IMR-90 (cell line): ENCODE measurements at regions not wholly inside any gene's neighbourhood (a gene's known extent, or its start where the extent isn't known, plus 50 kb on each side); places are given as distances from the start of the nearest gene placed in this dataset.
A peak's percentile ranks its signal among the peaks of the same experiment; 100 is the strongest.

Experiments
- ATAC-seq: fragments of 200-7000 bp; cut with Tn5 transposase; 2 replicates; pipeline ENCODE4 v1.9.1; 2020; ENCODE audit warnings: low read depth, mild to moderate bottlenecking, moderate library complexity
- BruUV-seq: library from RNA; stranded (reverse); fragments of 400-500 nt; replicated peaks from 2 replicates; lab custom pipeline; 2021; lab: Mats Ljungman, UMichigan
- CTCF ChIA-PET: fragments of 300-600 bp; formaldehyde crosslinking; extraction: SDS; loops from one replicate; lab custom pipeline; 2021; ENCODE audit warnings: antibody characterized with exemption; lab: Yijun Ruan, JAX
- POLR2A ChIA-PET: fragments of 300-600 bp; sonication (Branson Sonifier 250); formaldehyde crosslinking; loops from one replicate; lab custom pipeline; 2022; ENCODE audit warnings: antibody characterized with exemption; ENCODE audit not compliant: unreplicated experiment; lab: Charles Lee
- DNase-seq: peaks from one replicate; pipeline ENCODE4 v3.0.0; 2013
- H2AFZ ChIP-seq: replicated peaks from 2 replicates; pipeline ENCODE3; 2013; ENCODE audit warnings: low read length, mild to moderate bottlenecking; ENCODE audit not compliant: poor library complexity
- H2AK5ac ChIP-seq: 2 replicates; pipeline ENCODE4 v1.6.1; 2013; ENCODE audit warnings: low read depth, low read length, inconsistent platforms
- H2AK9ac ChIP-seq: replicated peaks from 2 replicates; pipeline ENCODE3; 2013; ENCODE audit warnings: mild to moderate bottlenecking, low read depth, low read length, moderate library complexity; ENCODE audit not compliant: poor library complexity
- H2BK120ac ChIP-seq: 2 replicates; pipeline ENCODE4 v1.6.1; 2013; ENCODE audit warnings: low read depth, low read length, inconsistent platforms
- H2BK15ac ChIP-seq: 3 replicates; pipeline ENCODE4 v1.6.1; 2013; ENCODE audit warnings: low read depth, low read length, inconsistent platforms
- H2BK20ac ChIP-seq: 2 replicates; pipeline ENCODE4 v1.6.1; 2013; ENCODE audit warnings: low read depth, mild to moderate bottlenecking, inconsistent platforms, low read length, moderate library complexity
- H2BK5ac ChIP-seq: 2 replicates; pipeline ENCODE4 v1.6.1; 2013; ENCODE audit warnings: mild to moderate bottlenecking, low read depth, low read length, inconsistent platforms; ENCODE audit not compliant: poor library complexity, severe bottlenecking
- H3K14ac ChIP-seq: replicated peaks from 2 replicates; pipeline ENCODE4 v1.6.1; 2013; ENCODE audit warnings: low read depth, low read length, inconsistent platforms
- H3K18ac ChIP-seq: 2 replicates; pipeline ENCODE4 v1.6.1; 2013; ENCODE audit warnings: low read depth, low read length, control low read depth
- H3K23ac ChIP-seq: 2 replicates; pipeline ENCODE4 v1.6.1; 2013; ENCODE audit warnings: low read depth, low read length, inconsistent platforms
- H3K27ac ChIP-seq: 2 replicates; pipeline ENCODE4 v1.5.1; 2013; ENCODE audit warnings: mild to moderate bottlenecking, control low read depth, low read length; ENCODE audit not compliant: insufficient read depth
- H3K27me3 ChIP-seq: 2 replicates; pipeline ENCODE4 v1.6.1; 2013; ENCODE audit warnings: low read length; ENCODE audit not compliant: control insufficient read depth, insufficient read depth
- H3K36me3 ChIP-seq: 2 replicates; pipeline ENCODE4 v1.6.1; 2013; ENCODE audit warnings: low read length, mixed read lengths; ENCODE audit not compliant: control insufficient read depth, insufficient read depth
- H3K4ac ChIP-seq: 2 replicates; pipeline ENCODE4 v1.6.1; 2013; ENCODE audit warnings: low read depth, low read length, inconsistent platforms
- H3K4me1 ChIP-seq: 2 replicates; pipeline ENCODE4 v1.6.1; 2013; ENCODE audit warnings: low read length, mixed read lengths; ENCODE audit not compliant: control insufficient read depth, insufficient read depth
- H3K4me2 ChIP-seq: 2 replicates; pipeline ENCODE4 v1.6.1; 2013; ENCODE audit warnings: low read depth, mild to moderate bottlenecking, control low read depth, low read length, moderate library complexity
- H3K4me3 ChIP-seq: 2 replicates; pipeline ENCODE4 v1.5.1; 2013; ENCODE audit warnings: low read depth, mild to moderate bottlenecking, control low read depth, low read length, moderate library complexity; ENCODE audit not compliant: insufficient read depth
- H3K56ac ChIP-seq: 2 replicates; pipeline ENCODE4 v1.6.1; 2013; ENCODE audit warnings: low read length, inconsistent platforms; ENCODE audit not compliant: insufficient read depth; ENCODE audit errors: extremely low read depth
- H3K79me1 ChIP-seq, 2 experiments: 2 replicates each; pipeline ENCODE4 v1.6.1; 2013; ENCODE audit warnings: low read length in 2 of 2, inconsistent platforms in 1 of 2, low read depth in 1 of 2
- H3K9ac ChIP-seq: 2 replicates; pipeline ENCODE4 v1.6.1; 2013; ENCODE audit warnings: low read depth, low read length, control low read depth
- H3K9me1 ChIP-seq: 2 replicates; pipeline ENCODE4 v1.6.1; 2013; ENCODE audit warnings: low read length, inconsistent platforms; ENCODE audit not compliant: insufficient read depth
- H3K9me3 ChIP-seq: 2 replicates; pipeline ENCODE4 v1.6.1; 2013; ENCODE audit warnings: low read length; ENCODE audit not compliant: control insufficient read depth, insufficient read depth
- H4K20me1 ChIP-seq: 2 replicates; pipeline ENCODE4 v1.6.1; 2013; ENCODE audit warnings: low read length, inconsistent platforms; ENCODE audit not compliant: insufficient read depth
- H4K5ac ChIP-seq: 2 replicates; pipeline ENCODE4 v1.6.1; 2013; ENCODE audit warnings: mild to moderate bottlenecking, low read depth, low read length, control low read depth
- H4K8ac ChIP-seq, 2 experiments: 2 replicates each; pipeline ENCODE4 v1.6.1; 2013; ENCODE audit warnings: low read depth in 2 of 2, low read length in 2 of 2, control low read depth in 1 of 2, inconsistent platforms in 1 of 2
- H4K91ac ChIP-seq: 2 replicates; pipeline ENCODE4 v1.6.1; 2013; ENCODE audit warnings: low read depth, low read length, inconsistent platforms; ENCODE audit not compliant: insufficient read depth
- CEBPB ChIP-seq: IDR thresholded peaks from 2 replicates; pipeline ENCODE4 v1.6.1; 2012; ENCODE audit warnings: low read depth, low read length, improper control_type of control experiment
- FOS ChIP-seq: fragments of 150-350 bp; IDR thresholded peaks from 2 replicates; pipeline ENCODE4 v1.6.1; 2016; ENCODE audit warnings: low read depth, low read length
- MAFK ChIP-seq: IDR thresholded peaks from 2 replicates; pipeline ENCODE4 v1.6.1; 2012; ENCODE audit warnings: low read depth, low read length, improper control_type of control experiment
- MAZ ChIP-seq: IDR thresholded peaks from 2 replicates; pipeline ENCODE4 v1.6.1; 2012; ENCODE audit warnings: low read depth, mild to moderate bottlenecking, low read length, improper control_type of control experiment, moderate library complexity, borderline replicate concordance
- RFX5 ChIP-seq: IDR thresholded peaks from 2 replicates; pipeline ENCODE4 v1.8.0; 2012; ENCODE audit warnings: low read depth, mild to moderate bottlenecking, low read length, moderate library complexity
- SMC3 ChIP-seq: fragments of 150-350 bp; IDR thresholded peaks from 2 replicates; pipeline ENCODE4 v1.6.1; 2016; ENCODE audit warnings: low read depth, mild to moderate bottlenecking, antibody characterized with exemption, low read length, moderate library complexity
- WGBS, 2 experiments: methylation state at CpG; one replicate each; pipeline versions ENCODE4 v1.1.5 to v1.1.7; 2013; ENCODE audit warnings: missing lambda C conversion rate in 2 of 2; ENCODE audit not compliant: insufficient read length in 1 of 2; ENCODE audit errors: extremely low coverage in 2 of 2; 5-methylcytosine and 5-hydroxymethylcytosine counted together
- dilution Hi-C: fragments of 300-500 bp; cut with HindIII; formaldehyde crosslinking; loops from one replicate; pipeline ENCODE4 v1.14.3; 2018; ENCODE audit warnings: low sequenced_read_pairs; ENCODE audit not compliant: unreplicated experiment
- in situ Hi-C: fragments of 300-500 bp; cut with MboI; formaldehyde crosslinking; loops from 3 replicates; pipeline ENCODE4 v1.14.3; 2019; ENCODE audit warnings: low sequenced_read_pairs, inconsistent platforms, mixed read lengths
- intact Hi-C: fragments of 100-400 bp; cut with micrococcal nuclease; formaldehyde crosslinking; loops from 2 replicates; pipeline ENCODE4 v1.10.0; 2022
- TF ChIP-seq, protein P1 (sequence below): conservative IDR thresholded peaks from 2 replicates; pipeline ENCODE4 v1.5.1; 2012; ENCODE audit warnings: mild to moderate bottlenecking, low read depth, low read length, improper control_type of control experiment

DNA sequence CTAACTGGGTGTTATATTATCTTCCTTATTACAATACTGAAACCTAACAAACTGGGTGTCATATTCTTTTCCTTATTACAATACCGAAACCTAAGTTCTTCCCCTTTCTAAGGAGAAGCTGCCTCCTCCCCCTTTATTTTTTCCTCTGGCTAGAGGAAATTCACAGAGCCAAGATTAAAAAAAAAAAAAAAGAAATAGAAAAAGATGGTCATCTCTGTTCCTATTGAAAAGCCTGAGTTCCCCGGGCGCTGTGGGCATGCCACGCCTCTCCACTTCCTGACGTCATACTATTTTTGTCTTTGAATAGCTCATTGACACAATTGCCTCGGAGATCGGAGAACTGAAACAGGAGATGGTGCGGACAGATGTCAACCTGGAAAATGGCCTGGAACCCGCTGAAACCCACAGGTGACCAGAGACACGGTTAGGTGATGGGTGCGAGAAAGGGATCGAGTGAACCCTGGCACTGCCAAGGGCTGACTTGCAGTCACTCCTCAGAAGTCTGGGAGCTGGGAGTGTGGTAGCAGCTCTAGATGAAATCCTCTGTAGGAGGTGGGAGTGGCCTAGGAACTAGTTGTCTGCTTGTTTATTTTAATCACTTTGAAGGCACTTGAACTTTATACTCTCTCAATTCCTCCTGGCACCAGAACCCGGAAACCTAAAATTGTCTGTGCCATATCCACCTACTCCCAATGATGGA is 82.2 kb upstream of the NAA20 start:
- Histone ChIP-seq H3K14ac (peak overlapping the region; percentile 48; the same call in 1 of the 2 replicates), H3K9me1 (peaks cover 31% of the 10 kb centered on the region), H3K9me3 (no peaks in the 10 kb centered on the region), H2AK9ac (peak overlapping the region; percentile 52), H3K18ac (no peak overlapping the region), H4K8ac (no peak overlapping the region), H3K27ac (no peak overlapping the region), H2BK5ac (no peak overlapping the region), H4K91ac (no peak overlapping the region), H2BK120ac (no peak overlapping the region), H3K9ac (no peak overlapping the region), H3K79me1 (peaks cover 40 to 82% of the 10 kb centered on the region in 2 experiments), H4K5ac (no peak overlapping the region), H2AK5ac (no peak overlapping the region), H3K36me3 (peaks cover 24% of the 10 kb centered on the region), H2BK15ac (no peak overlapping the region), H3K4me3 (no peak overlapping the region), H3K56ac (no peak overlapping the region), H4K20me1 (peaks cover 34% of the 10 kb centered on the region; the same call in 1 of the 2 replicates), H2BK20ac (no peak overlapping the region; the same call in 1 of the 2 replicates), H3K27me3 (no peaks in the 10 kb centered on the region), H3K4me1 (peaks cover 12% of the 10 kb centered on the region), H3K4me2 (no peak overlapping the region), H3K4ac (0 out of 2 replicates have a peak overlapping the region, but pooled peaks have one; percentile 10), H3K23ac (no peak overlapping the region), H2AFZ (peak overlapping the region; percentile 26)
- 91% methylated on average over 7 of the region's 13 CpGs; no CpG with 5 or more reads in 1 of the 2 experiments for WGBS, 2 experiments
- ATAC-seq (peak; percentile 33), DNase-seq (no peak)
- TF ChIP-seq RFX5 (no peak), CEBPB (no peak), SMC3 (no peak), MAFK (no peak), MAZ (no peak), FOS (no peak)
- TF ChIP-seq, protein P1, sequence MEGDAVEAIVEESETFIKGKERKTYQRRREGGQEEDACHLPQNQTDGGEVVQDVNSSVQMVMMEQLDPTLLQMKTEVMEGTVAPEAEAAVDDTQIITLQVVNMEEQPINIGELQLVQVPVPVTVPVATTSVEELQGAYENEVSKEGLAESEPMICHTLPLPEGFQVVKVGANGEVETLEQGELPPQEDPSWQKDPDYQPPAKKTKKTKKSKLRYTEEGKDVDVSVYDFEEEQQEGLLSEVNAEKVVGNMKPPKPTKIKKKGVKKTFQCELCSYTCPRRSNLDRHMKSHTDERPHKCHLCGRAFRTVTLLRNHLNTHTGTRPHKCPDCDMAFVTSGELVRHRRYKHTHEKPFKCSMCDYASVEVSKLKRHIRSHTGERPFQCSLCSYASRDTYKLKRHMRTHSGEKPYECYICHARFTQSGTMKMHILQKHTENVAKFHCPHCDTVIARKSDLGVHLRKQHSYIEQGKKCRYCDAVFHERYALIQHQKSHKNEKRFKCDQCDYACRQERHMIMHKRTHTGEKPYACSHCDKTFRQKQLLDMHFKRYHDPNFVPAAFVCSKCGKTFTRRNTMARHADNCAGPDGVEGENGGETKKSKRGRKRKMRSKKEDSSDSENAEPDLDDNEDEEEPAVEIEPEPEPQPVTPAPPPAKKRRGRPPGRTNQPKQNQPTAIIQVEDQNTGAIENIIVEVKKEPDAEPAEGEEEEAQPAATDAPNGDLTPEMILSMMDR = no peak
- in situ Hi-C loops (no loop called here), intact Hi-C loops (no loop called here), dilution Hi-C loops (no loop called here)
- ChIA-PET CTCF (no interaction called here), POLR2A (no interaction called here)
- no TSS peak for BruUV-seq
